ENCODE measurements at regions not wholly inside any gene's neighbourhood (a gene's known extent, or its start where the extent isn't known, plus 50 kb on each side); places are given as distances from the start of the nearest gene placed in this dataset.

GRCh38 chr9:87233431-87233830 lies 264.2 kb upstream of the DAPK1 start:
- DNase-seq (ENCODE audit: extremely low read depth, low read depth), result no peak
- TF ChIP-seq CTCF (IDR thresholded peaks at IDR 0.05; ENCODE audit: low read depth, low read length), result no peak

- no peak for TF ChIP-seq CTCF (IDR thresholded peaks at IDR 0.05; ENCODE audit: low read depth, low read length)
- no peak for DNase-seq (ENCODE audit: extremely low read depth, low read depth)
These were observed 263.7 kb upstream of the DAPK1 start for GRCh38 chr9:87233899-87234455.

- no peak for DNase-seq (ENCODE audit: extremely low read depth, low read depth)
- TF ChIP-seq CTCF (IDR thresholded peaks at IDR 0.05; ENCODE audit: low read depth, low read length), result no peak
These were observed 262.8 kb upstream of the DAPK1 start for GRCh38 chr9:87234854-87235253.

- no peak for DNase-seq (ENCODE audit: extremely low read depth, low read depth)
- no peak for TF ChIP-seq CTCF (IDR thresholded peaks at IDR 0.05; ENCODE audit: low read depth, low read length)
These were observed 261.1 kb upstream of the DAPK1 start for GRCh38 chr9:87236546-87236945.

GRCh38 chr9:87237336-87237735 lies 260.3 kb upstream of the DAPK1 start:
- DNase-seq (ENCODE audit: extremely low read depth, low read depth), result no peak

GRCh38 chr9:87238545-87238944 lies 259.1 kb upstream of the DAPK1 start:
- TF ChIP-seq CTCF (IDR thresholded peaks at IDR 0.05; ENCODE audit: low read depth, low read length), result no peak

More at GRCh38 chr9:87237336-87237735, 260.3 kb upstream of the DAPK1 start:
- no peak for TF ChIP-seq CTCF (IDR thresholded peaks at IDR 0.05; ENCODE audit: low read depth, low read length)

GRCh38 chr9:87239312-87239711 lies 258.4 kb upstream of the DAPK1 start:
- DNase-seq (ENCODE audit: extremely low read depth, low read depth), result no peak
- TF ChIP-seq CTCF (IDR thresholded peaks at IDR 0.05; ENCODE audit: low read depth, low read length), result no peak

More at GRCh38 chr9:87238545-87238944, 259.1 kb upstream of the DAPK1 start:
- DNase-seq (ENCODE audit: extremely low read depth, low read depth), result no peak

All from AG09319 (cell line).